NCI-H1436 treated with DMSO at 0.1 percent for 48 hours (cell line): ENCODE measurements at regions not wholly inside any gene's neighbourhood (a gene's known extent, or its start where the extent isn't known, plus 50 kb on each side); places are given as distances from the start of the nearest gene placed in this dataset.

Experiments
- DNase-seq: peaks from one replicate; lab custom pipeline; 2025; lab: John Stamatoyannopoulos, UW

GRCh38 chr22:49547751-49548239 lies 279.9 kb downstream of the BRD1 start:
- no peak for DNase-seq

GRCh38 chr22:49546811-49547585 lies 280.7 kb downstream of the BRD1 start:
- no peak for DNase-seq

GRCh38 chr22:49545606-49546005 lies 282.1 kb downstream of the BRD1 start:
- no peak for DNase-seq

- no peak for DNase-seq
These were observed 283.4 kb downstream of the BRD1 start for GRCh38 chr22:49544286-49544685.

- DNase-seq = no peak
These were observed 283.8 kb downstream of the BRD1 start for GRCh38 chr22:49543876-49544275.

- DNase-seq = no peak
These were observed 285.9 kb downstream of the BRD1 start for GRCh38 chr22:49541693-49542230.

GRCh38 chr22:49540913-49541692 lies 286.6 kb downstream of the BRD1 start:
- DNase-seq = no peak

- no peak for DNase-seq
These were observed 287.4 kb downstream of the BRD1 start for GRCh38 chr22:49540084-49540912.

GRCh38 chr22:49538006-49538405 lies 289.7 kb downstream of the BRD1 start:
- DNase-seq = no peak

- DNase-seq = no peak
These were observed 291.0 kb downstream of the BRD1 start for GRCh38 chr22:49536571-49537131.

- DNase-seq = no peak
These were observed 292.0 kb downstream of the BRD1 start for GRCh38 chr22:49535527-49536125.

GRCh38 chr22:49535126-49535525 lies 292.5 kb downstream of the BRD1 start:
- DNase-seq = no peak

- DNase-seq = no peak
These were observed 293.3 kb downstream of the BRD1 start for GRCh38 chr22:49534386-49534785.

- no peak for DNase-seq
These were observed 293.8 kb downstream of the BRD1 start for GRCh38 chr22:49533886-49534285.

GRCh38 chr22:49532869-49533802 lies 294.5 kb downstream of the BRD1 start:
- DNase-seq = no peak

GRCh38 chr22:49531368-49531791 lies 296.3 kb downstream of the BRD1 start:
- no peak for DNase-seq

- DNase-seq = no peak
These were observed 296.9 kb downstream of the BRD1 start for GRCh38 chr22:49530671-49531367.

GRCh38 chr22:49528420-49528720 lies 299.3 kb downstream of the BRD1 start:
- no peak for DNase-seq

- no peak for DNase-seq
These were observed 299.9 kb downstream of the BRD1 start for GRCh38 chr22:49527611-49528419.
